Esophagus muscularis mucosa (tissue), 4 donors: ENCODE measurements at regions not wholly inside any gene's neighbourhood (a gene's known extent, or its start where the extent isn't known, plus 50 kb on each side); places are given as distances from the start of the nearest gene placed in this dataset.
A peak's percentile ranks its signal among the peaks of the same experiment; 100 is the strongest.

Source experiments
- DNase-seq: peaks from one replicate; pipeline ENCODE4 v3.0.0-alpha.2; 2017; ENCODE audit errors: extremely low spot score
- H3K27ac ChIP-seq, 4 donors: fragments of 200-600 bp; sonication (generic); replicated peaks in 1 of 4; 1 replicate in 3 of 4; 2 replicates in 1 of 4; pipeline ENCODE4 v1.5.1; 2016 to 2019; ENCODE audit warnings: mild to moderate bottlenecking in 1 of 4
- H3K27me3 ChIP-seq, 4 donors: fragments of 200-600 bp; sonication (generic); one replicate each; pipeline versions ENCODE4 v1.5.1 to v1.6.0; 2016 to 2019
- H3K36me3 ChIP-seq, 4 donors: fragments of 200-600 bp; sonication (generic); one replicate each; pipeline ENCODE4 v1.5.1; 2016 to 2019
- H3K4me1 ChIP-seq, 4 donors: fragments of 200-600 bp; sonication (generic); one replicate each; pipeline ENCODE4 v1.5.1; 2016 to 2019
- H3K4me3 ChIP-seq, 4 donors: fragments of 200-600 bp; sonication (generic); 1 replicate in 2 of 4; 2 replicates in 2 of 4; pipeline ENCODE4 v1.5.1; 2016 to 2019; ENCODE audit warnings: mild to moderate bottlenecking in 4 of 4, moderate library complexity in 1 of 4
- H3K9me3 ChIP-seq, 4 donors: fragments of 200-600 bp; sonication (generic); 1 replicate in 3 of 4; 2 replicates in 1 of 4; pipeline ENCODE4 v1.5.1; 2016 to 2019
- EP300 ChIP-seq: sonication (generic); formaldehyde crosslinking; IDR thresholded peaks from one replicate; pipeline ENCODE4 v1.6.1; 2017; ENCODE audit warnings: antibody characterized with exemption
- POLR2A ChIP-seq: fragments of 450-650 bp; IDR thresholded peaks from one replicate; pipeline ENCODE4 v1.6.1; 2017; ENCODE audit warnings: antibody characterized with exemption, moderate library complexity, mild to moderate bottlenecking, low read depth
- POLR2AphosphoS5 ChIP-seq, 2 donors: sonication (generic); formaldehyde crosslinking; IDR thresholded peaks; one replicate each; pipeline ENCODE4 v1.6.1; 2017; ENCODE audit warnings: antibody characterized with exemption in 2 of 2
- WGBS: methylation state at CpG from one replicate; pipeline ENCODE4 v1.1.5; 2018; 5-methylcytosine and 5-hydroxymethylcytosine counted together
- intact Hi-C: fragments of 100-400 bp; cut with DNase I; formaldehyde crosslinking; loops from one replicate; pipeline ENCODE4 v1.15.1; 2023
- TF ChIP-seq, protein P1 (sequence below), 3 experiments: fragments of 200-600 bp in 2 of 3; fragments of 450-650 bp in 1 of 3; sonication (generic) in 2 of 3; IDR thresholded peaks; one replicate each; pipeline ENCODE4 v1.5.1; 2017 to 2019; ENCODE audit warnings: antibody characterized with exemption in 3 of 3, mild to moderate bottlenecking in 2 of 3, moderate library complexity in 1 of 3

GRCh38 chr6:168778201-168778600, 337.2 kb downstream of the SMOC2 start:
- intact Hi-C loops, result no loop called here
- peak overlapping the region in 1 of 4 donors; percentile 29 for H3K27ac ChIP-seq
- WGBS, result 61% methylated on average over 7 of the region's 7 CpGs
- H3K27me3 ChIP-seq, result no peaks in the 10 kb centered on the region
- H3K36me3 ChIP-seq, result no peaks in the 10 kb centered on the region
- peak in 1 of 2 donors; percentile 68 for TF ChIP-seq POLR2AphosphoS5 (IDR thresholded peaks at IDR 0.05)
- no peak for TF ChIP-seq POLR2A
- H3K4me1 ChIP-seq, result peaks cover 0 to 43% (median 26%) of the 10 kb centered on the region in 4 donors
- no peak for DNase-seq
- H3K4me3 ChIP-seq, result no peak overlapping the region
- H3K9me3 ChIP-seq, result peaks cover 0 to 16% (median 12%) of the 10 kb centered on the region in 4 donors

- TF ChIP-seq POLR2A, result no peak
- no peak for TF ChIP-seq POLR2AphosphoS5 (IDR thresholded peaks at IDR 0.05)
- TF ChIP-seq EP300, result no peak
- TF ChIP-seq, protein P1, sequence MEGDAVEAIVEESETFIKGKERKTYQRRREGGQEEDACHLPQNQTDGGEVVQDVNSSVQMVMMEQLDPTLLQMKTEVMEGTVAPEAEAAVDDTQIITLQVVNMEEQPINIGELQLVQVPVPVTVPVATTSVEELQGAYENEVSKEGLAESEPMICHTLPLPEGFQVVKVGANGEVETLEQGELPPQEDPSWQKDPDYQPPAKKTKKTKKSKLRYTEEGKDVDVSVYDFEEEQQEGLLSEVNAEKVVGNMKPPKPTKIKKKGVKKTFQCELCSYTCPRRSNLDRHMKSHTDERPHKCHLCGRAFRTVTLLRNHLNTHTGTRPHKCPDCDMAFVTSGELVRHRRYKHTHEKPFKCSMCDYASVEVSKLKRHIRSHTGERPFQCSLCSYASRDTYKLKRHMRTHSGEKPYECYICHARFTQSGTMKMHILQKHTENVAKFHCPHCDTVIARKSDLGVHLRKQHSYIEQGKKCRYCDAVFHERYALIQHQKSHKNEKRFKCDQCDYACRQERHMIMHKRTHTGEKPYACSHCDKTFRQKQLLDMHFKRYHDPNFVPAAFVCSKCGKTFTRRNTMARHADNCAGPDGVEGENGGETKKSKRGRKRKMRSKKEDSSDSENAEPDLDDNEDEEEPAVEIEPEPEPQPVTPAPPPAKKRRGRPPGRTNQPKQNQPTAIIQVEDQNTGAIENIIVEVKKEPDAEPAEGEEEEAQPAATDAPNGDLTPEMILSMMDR (IDR thresholded peaks at IDR 0.05), result no peak
- peaks cover 0 to 19% (median 16%) of the 10 kb centered on the region in 4 donors for H3K4me1 ChIP-seq
- peaks cover 0 to 22% (median 13%) of the 10 kb centered on the region in 4 donors for H3K9me3 ChIP-seq
- intact Hi-C loops, result no loop called here
- H3K27ac ChIP-seq, result no peak overlapping the region
- H3K27me3 ChIP-seq, result no peaks in the 10 kb centered on the region
- no peaks in the 10 kb centered on the region for H3K36me3 ChIP-seq
- no peak for DNase-seq
- H3K4me3 ChIP-seq, result no peak overlapping the region
These were observed 333.4 kb downstream of the SMOC2 start for GRCh38 chr6:168774381-168774780.

DNA sequence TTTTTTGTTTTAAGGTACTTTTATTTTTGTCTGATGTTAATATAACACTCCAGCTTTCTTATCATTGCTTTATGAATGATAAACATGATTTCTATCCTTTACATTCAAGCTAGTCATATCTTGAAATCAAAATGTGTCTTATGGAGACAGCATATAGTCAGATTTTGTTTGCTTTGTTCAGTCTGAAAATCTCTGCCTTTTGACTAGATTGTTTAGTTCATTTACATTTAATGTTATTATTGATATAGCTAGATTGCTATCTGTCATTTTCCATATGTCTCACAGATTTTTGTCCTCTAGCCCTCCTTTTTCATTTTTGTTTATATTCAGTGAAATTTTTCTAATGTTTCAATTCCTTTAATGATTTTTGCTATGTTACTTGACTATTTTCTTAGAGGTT, 332.8 kb downstream of the SMOC2 start:
- no peak overlapping the region for H3K4me3 ChIP-seq
- H3K27me3 ChIP-seq, result no peaks in the 10 kb centered on the region
- TF ChIP-seq POLR2AphosphoS5 (IDR thresholded peaks at IDR 0.05), result no peak
- H3K4me1 ChIP-seq, result peaks cover 0 to 15% (median 13%) of the 10 kb centered on the region in 4 donors
- H3K27ac ChIP-seq, result no peak overlapping the region
- no peaks in the 10 kb centered on the region for H3K36me3 ChIP-seq
- H3K9me3 ChIP-seq, result peaks cover 0 to 22% (median 13%) of the 10 kb centered on the region in 4 donors
- intact Hi-C loops, result no loop called here
- DNase-seq, result no peak

DNA sequence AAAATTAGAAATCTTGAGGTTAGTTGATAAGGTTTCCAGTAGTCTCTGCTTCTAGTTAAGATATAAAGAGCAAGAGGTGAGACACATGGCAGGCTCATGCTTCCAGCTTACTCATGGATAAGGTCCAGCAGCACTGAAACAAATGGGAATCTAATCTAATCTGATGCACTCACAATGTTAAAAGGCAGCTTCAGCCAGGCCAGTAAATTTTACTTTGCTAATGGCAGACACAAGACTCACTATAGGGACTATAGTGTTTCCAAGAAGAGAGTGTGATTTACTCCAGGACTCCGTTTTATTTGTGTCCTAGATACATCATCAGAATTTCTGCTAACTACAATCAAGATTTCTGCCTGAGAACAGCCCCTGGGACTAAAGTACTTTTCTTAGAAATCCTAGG, 324.8 kb downstream of the SMOC2 start:
- H3K4me1 ChIP-seq, result no peaks in the 10 kb centered on the region
- intact Hi-C loops, result no loop called here
- TF ChIP-seq POLR2AphosphoS5 (IDR thresholded peaks at IDR 0.05) (no peak), POLR2A (no peak), EP300 (no peak)
- TF ChIP-seq, protein P1 (IDR thresholded peaks at IDR 0.05), result no peak
- no peaks in the 10 kb centered on the region for H3K36me3 ChIP-seq
- H3K27me3 ChIP-seq, result no peaks in the 10 kb centered on the region
- no peak for DNase-seq
- 0% methylated on average over 1 of the region's 1 CpG for WGBS
- H3K4me3 ChIP-seq, result no peak overlapping the region
- no peak overlapping the region for H3K27ac ChIP-seq
- H3K9me3 ChIP-seq, result no peaks in the 10 kb centered on the region

DNA sequence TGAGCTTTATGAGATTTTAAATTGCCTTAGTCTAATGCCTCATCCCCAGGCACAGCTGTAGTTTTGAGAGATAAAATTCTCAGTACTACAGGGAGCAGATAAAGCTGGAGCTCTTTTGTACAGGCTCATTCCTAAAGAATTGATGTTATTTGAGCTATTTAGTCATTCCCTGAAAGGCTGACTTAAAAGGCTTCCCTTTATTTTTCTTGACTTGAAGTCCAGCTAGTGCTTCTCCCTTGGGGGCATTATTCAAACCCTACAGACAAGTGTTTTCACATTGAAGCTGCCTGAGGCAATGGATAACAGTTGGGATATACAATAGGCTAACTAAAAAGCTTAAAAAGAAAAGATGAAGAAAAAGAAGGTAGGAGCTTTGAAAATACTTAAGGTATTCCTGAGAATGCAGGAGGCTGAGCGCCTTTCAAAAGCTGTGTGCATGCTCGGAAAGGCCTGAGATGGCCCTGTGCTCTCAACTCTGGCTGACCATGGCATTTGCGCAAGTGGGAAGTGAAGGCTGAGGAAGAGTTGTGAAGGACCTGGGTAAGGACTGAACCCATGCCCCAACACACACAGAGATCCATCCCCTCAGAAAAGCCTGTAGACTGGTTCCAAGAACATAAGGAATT, 315.1 kb downstream of the SMOC2 start:
- 87% methylated on average over 3 of the region's 3 CpGs for WGBS
- H3K4me1 ChIP-seq, result no peaks in the 10 kb centered on the region

More for the DNA sequence above, 315.1 kb downstream of the SMOC2 start:
- no peaks in the 10 kb centered on the region for H3K9me3 ChIP-seq
- no peak for DNase-seq
- no peak overlapping the region for H3K27ac ChIP-seq
- no peaks in the 10 kb centered on the region for H3K36me3 ChIP-seq
- TF ChIP-seq POLR2AphosphoS5 (IDR thresholded peaks at IDR 0.05) (no peak), POLR2A (no peak), EP300 (no peak)
- TF ChIP-seq, protein P1 (IDR thresholded peaks at IDR 0.05), result no peak
- intact Hi-C loops, result no loop called here
- no peak overlapping the region for H3K4me3 ChIP-seq
- no peaks in the 10 kb centered on the region for H3K27me3 ChIP-seq
